CD4-positive, alpha-beta memory T cell (primary cell): ENCODE measurements at regions not wholly inside any gene's neighbourhood (a gene's known extent, or its start where the extent isn't known, plus 50 kb on each side); places are given as distances from the start of the nearest gene placed in this dataset.

Experiments used
- CTCF ChIA-PET: fragments of 350-600 bp; sonication (Branson Sonifier 250); formaldehyde crosslinking; loops from one replicate; lab custom pipeline; 2021; ENCODE audit warnings: inconsistent platforms; ENCODE audit not compliant: partially characterized antibody; lab: Charles Lee
- POLR2A ChIA-PET: fragments of 350-600 bp; sonication (Branson Sonifier 250); formaldehyde crosslinking; loops from one replicate; lab custom pipeline; 2021; ENCODE audit not compliant: partially characterized antibody; lab: Charles Lee
- DNase-seq, 5 donors: peaks; one replicate each; pipeline versions ENCODE4 v3.0.0 to v3.0.0-alpha.2; 2020 to 2022; ENCODE audit warnings: mixed read lengths in 1 of 5
- H3K27ac ChIP-seq: one replicate; pipeline ENCODE4 v1.7.0; 2013; ENCODE audit warnings: low read depth, low read length
- H3K27me3 ChIP-seq: 2 replicates; pipeline ENCODE4 v1.7.0; 2013; ENCODE audit warnings: mild to moderate bottlenecking, low read length, moderate library complexity; ENCODE audit not compliant: insufficient read depth
- H3K36me3 ChIP-seq: 2 replicates; pipeline ENCODE4 v1.7.0; 2013; ENCODE audit warnings: mild to moderate bottlenecking, low read length, moderate library complexity; ENCODE audit not compliant: insufficient read depth
- H3K4me1 ChIP-seq: 2 replicates; pipeline ENCODE4 v1.7.0; 2013; ENCODE audit warnings: mild to moderate bottlenecking, low read length, moderate library complexity; ENCODE audit not compliant: insufficient read depth
- H3K4me3 ChIP-seq, 2 donors: one replicate each; pipeline ENCODE4 v1.7.0; 2013; ENCODE audit warnings: low read length in 2 of 2, mild to moderate bottlenecking in 1 of 2
- H3K9me3 ChIP-seq, 2 donors: one replicate each; pipeline ENCODE4 v1.7.0; 2013; ENCODE audit warnings: low read length in 2 of 2, control low read depth in 1 of 2; ENCODE audit not compliant: control insufficient read depth in 1 of 2
- H3K27ac Mint-ChIP-seq, 7 donors: one replicate each; pipeline ENCODE4 v1.8.0; 2020 to 2021; ENCODE audit warnings: mixed read lengths in 7 of 7, mild to moderate bottlenecking in 6 of 7, inconsistent platforms in 3 of 7, moderate library complexity in 3 of 7
- H3K27me3 Mint-ChIP-seq, 2 donors: one replicate each; pipeline ENCODE4 v1.8.0; 2020 to 2021; ENCODE audit warnings: mixed read lengths in 2 of 2
- H3K36me3 Mint-ChIP-seq, 2 donors: one replicate each; pipeline ENCODE4 v1.8.0; 2020 to 2021; ENCODE audit warnings: mixed read lengths in 2 of 2, inconsistent platforms in 1 of 2, mild to moderate bottlenecking in 1 of 2
- H3K4me1 Mint-ChIP-seq, 4 donors: one replicate each; pipeline ENCODE4 v1.8.0; 2020 to 2021; ENCODE audit warnings: mixed read lengths in 4 of 4, mild to moderate bottlenecking in 1 of 4
- H3K4me3 Mint-ChIP-seq, 8 donors: one replicate each; pipeline ENCODE4 v1.8.0; 2020 to 2021; ENCODE audit warnings: mixed read lengths in 8 of 8, mild to moderate bottlenecking in 7 of 8, moderate library complexity in 6 of 8, inconsistent platforms in 3 of 8
- H3K9me3 Mint-ChIP-seq, 8 donors: one replicate each; pipeline ENCODE4 v1.8.0; 2020 to 2021; ENCODE audit warnings: mixed read lengths in 8 of 8, mild to moderate bottlenecking in 5 of 8, inconsistent platforms in 3 of 8, moderate library complexity in 1 of 8
- intact Hi-C: fragments of 100-400 bp; cut with micrococcal nuclease; formaldehyde crosslinking; loops from one replicate; pipeline ENCODE4 v1.15.1; 2023

GRCh38 chr12:3991798-3992580 lies 118.8 kb upstream of the PARP11 start:
- Mint-ChIP-seq H3K4me3 (no peak overlapping the region), H3K36me3 (no peaks in the 10 kb centered on the region), H3K27ac (peak overlapping the region in 2 of 7 donors; percentile 27 to 34), H3K9me3 (peaks cover 0 to 7% (median 0%) of the 10 kb centered on the region in 8 donors), H3K4me1 (peaks cover 20 to 40% (median 31%) of the 10 kb centered on the region in 4 donors), H3K27me3 (peaks cover 0 to 3% of the 10 kb centered on the region in 2 donors)
- Histone ChIP-seq H3K27me3 (no peaks in the 10 kb centered on the region), H3K9me3 (no peaks in the 10 kb centered on the region), H3K4me1 (peaks cover 24% of the 10 kb centered on the region), H3K4me3 (no peak overlapping the region), H3K27ac (no peak overlapping the region), H3K36me3 (no peaks in the 10 kb centered on the region)
- no peak for DNase-seq
- intact Hi-C loops, result loop anchor here (10.0 kb wide), 1 partner anchor 533 kb away; no protein-coding TSS in a partner anchor
- POLR2A ChIA-PET, result interaction anchor here (1.2 to 8.6 kb wide), 3 partner anchors 95 to 282 kb away, joined by 4 to 62 read pairs (median 48); partner anchors contain the start of gene CCND2
- CTCF ChIA-PET, result interaction anchor here (0.6 to 16.8 kb wide), 9 partner anchors 8 to 288 kb away, joined by 3 to 217 read pairs (median 5); no protein-coding TSS in a partner anchor

DNA sequence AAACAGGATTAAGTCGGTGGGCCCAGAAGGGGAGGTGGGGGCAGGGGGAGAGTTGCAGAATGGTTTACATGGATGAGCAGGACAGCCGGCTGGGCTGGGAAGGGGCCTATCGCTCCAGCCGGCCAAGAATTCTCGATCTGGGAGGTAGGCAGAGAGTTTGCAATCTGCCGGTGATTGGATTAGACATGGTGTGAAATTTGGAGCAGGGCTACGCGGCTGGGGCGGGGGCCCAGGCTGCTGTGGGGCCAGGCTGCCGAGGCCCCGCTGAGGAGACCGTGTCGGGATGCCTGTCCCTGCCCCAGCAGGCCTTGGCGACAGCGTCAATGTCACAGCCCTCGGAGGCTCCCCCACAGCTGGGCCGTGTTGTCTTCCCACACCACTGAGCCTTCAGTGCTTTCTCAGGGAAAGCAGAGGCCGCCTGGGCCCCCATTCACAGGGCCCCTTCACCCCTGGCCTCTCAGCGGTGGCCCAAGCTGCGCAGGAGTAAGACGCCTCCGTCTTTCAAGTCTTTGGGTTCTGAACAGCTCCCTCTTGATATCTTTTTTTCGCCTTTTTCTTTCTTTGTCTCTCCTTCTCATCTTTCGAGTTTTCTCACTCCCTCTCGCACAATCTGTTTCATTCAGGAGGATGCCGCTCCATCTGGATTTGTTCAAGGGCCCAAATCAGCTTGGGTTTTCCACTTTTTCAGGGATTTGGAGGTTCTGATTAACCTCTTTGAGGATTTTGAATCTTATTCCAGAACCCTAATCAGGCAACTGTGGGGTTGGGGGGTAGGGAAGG lies 117.5 kb upstream of the PARP11 start:
- no peak for DNase-seq
- Histone ChIP-seq H3K4me3 (no peak overlapping the region), H3K4me1 (peaks cover 24% of the 10 kb centered on the region), H3K27me3 (no peaks in the 10 kb centered on the region), H3K27ac (no peak overlapping the region), H3K36me3 (no peaks in the 10 kb centered on the region), H3K9me3 (no peaks in the 10 kb centered on the region)
- POLR2A ChIA-PET, result interaction anchor here (1.0 to 8.6 kb wide), 5 partner anchors 17 to 283 kb away, joined by 3 to 62 read pairs (median 28); partner anchors contain the start of gene CCND2
- intact Hi-C loops, result loop anchor here (10.0 kb wide), 1 partner anchor 534 kb away; no protein-coding TSS in a partner anchor
- CTCF ChIA-PET, result interaction anchor here (1.1 to 16.8 kb wide), 8 partner anchors 8 to 289 kb away, joined by 3 to 217 read pairs (median 42); no protein-coding TSS in a partner anchor
- Mint-ChIP-seq H3K27me3 (peaks cover 0 to 3% of the 10 kb centered on the region in 2 donors), H3K36me3 (no peaks in the 10 kb centered on the region), H3K4me3 (no peak overlapping the region), H3K27ac (peak overlapping the region in 2 of 7 donors; percentile 20 to 78), H3K9me3 (no peaks in the 10 kb centered on the region), H3K4me1 (peaks cover 18 to 34% (median 26%) of the 10 kb centered on the region in 4 donors)

DNA sequence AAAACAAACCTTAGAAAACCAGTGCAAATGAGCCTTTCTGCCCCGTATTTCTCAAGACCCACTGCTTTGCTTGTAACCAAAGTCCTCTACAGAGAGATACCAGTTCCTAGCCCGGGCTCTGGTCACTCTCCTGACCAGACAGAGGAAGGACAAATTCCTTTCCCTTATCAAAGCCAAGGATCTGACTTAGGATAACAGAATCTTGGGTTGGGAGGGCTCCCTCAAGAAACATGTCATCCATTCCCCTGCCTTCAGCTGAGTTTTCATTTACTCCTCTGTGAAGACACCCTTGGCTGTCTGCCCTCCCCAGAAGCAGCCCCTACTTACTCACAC lies 116.0 kb upstream of the PARP11 start:
- POLR2A ChIA-PET, result interaction anchor here (0.8 to 8.6 kb wide), 14 partner anchors 9 to 285 kb away, joined by 3 to 62 read pairs (median 6); partner anchors contain the start of genes CCND2 and PARP11
- no peak overlapping the region for H3K4me3 ChIP-seq
- peaks cover 24% of the 10 kb centered on the region for H3K4me1 ChIP-seq
- no peak for DNase-seq
- Mint-ChIP-seq H3K9me3 (no peaks in the 10 kb centered on the region), H3K27me3 (peaks cover 0 to 3% of the 10 kb centered on the region in 2 donors), H3K4me3 (peak overlapping the region in 6 of 8 donors; percentile 31 to 88 (median 70)), H3K36me3 (no peaks in the 10 kb centered on the region), H3K4me1 (peaks cover 18 to 33% (median 25%) of the 10 kb centered on the region in 4 donors), H3K27ac (peak overlapping the region; percentile 56 to 94 (median 90))
- intact Hi-C loops, result loop anchor here (2.0 kb wide), 1 partner anchor 14 kb away; no protein-coding TSS in a partner anchor
- H3K36me3 ChIP-seq, result no peaks in the 10 kb centered on the region
- CTCF ChIA-PET, result interaction anchor here (0.9 to 16.8 kb wide), 13 partner anchors 9 to 291 kb away, joined by 3 to 217 read pairs (median 6); no protein-coding TSS in a partner anchor
- no peaks in the 10 kb centered on the region for H3K9me3 ChIP-seq
- no peaks in the 10 kb centered on the region for H3K27me3 ChIP-seq
- peak overlapping the region; percentile 6 for H3K27ac ChIP-seq

DNA sequence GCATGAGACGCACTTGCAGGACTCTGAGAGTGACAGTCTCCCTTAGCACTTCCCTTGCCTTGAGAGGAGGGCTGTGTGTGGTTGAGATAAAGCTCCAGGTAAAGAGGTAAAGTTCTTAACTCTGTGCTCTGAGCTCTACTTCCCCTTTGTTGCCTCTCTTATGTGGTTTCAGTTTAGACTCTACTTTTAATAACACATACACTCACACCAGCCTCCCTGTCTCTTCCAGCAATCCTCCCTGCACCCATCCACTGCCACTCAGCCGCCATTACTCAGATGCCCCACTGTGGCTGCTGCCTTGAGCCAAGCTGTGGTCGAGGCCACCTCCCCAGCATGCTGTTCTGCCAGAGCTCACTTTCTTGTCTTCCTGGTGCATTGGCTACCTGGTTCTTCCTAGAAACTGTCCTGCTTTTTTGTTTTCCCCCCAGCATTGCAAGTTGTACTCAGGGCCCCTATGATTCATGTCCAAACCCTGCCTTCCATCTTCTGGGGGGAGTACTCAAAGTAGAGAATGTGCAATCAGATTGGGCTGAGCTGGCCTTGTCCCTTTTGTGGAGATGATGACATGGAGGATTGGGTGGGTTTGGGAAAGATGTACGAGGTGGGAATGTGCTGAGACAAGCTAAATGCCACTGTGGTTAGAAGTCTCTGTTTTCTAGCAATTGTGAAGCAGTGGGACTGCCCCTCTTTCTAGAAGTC lies 115.5 kb upstream of the PARP11 start:
- Histone ChIP-seq H3K9me3 (no peaks in the 10 kb centered on the region), H3K4me1 (peaks cover 24% of the 10 kb centered on the region), H3K4me3 (peak overlapping the region in 1 of 2 donors; percentile 2), H3K36me3 (no peaks in the 10 kb centered on the region), H3K27me3 (no peaks in the 10 kb centered on the region), H3K27ac (peak overlapping the region; percentile 6)
- Mint-ChIP-seq H3K27ac (peak overlapping the region; percentile 56 to 94 (median 90)), H3K27me3 (peaks cover 0 to 1% of the 10 kb centered on the region in 2 donors), H3K4me1 (peaks cover 18 to 33% (median 25%) of the 10 kb centered on the region in 4 donors), H3K36me3 (no peaks in the 10 kb centered on the region), H3K4me3 (peak overlapping the region in 7 of 8 donors; percentile 45 to 88 (median 66)), H3K9me3 (no peaks in the 10 kb centered on the region)
- intact Hi-C loops, result loop anchor here (2.0 kb wide), 1 partner anchor 14 kb away; no protein-coding TSS in a partner anchor
- POLR2A ChIA-PET, result interaction anchor here (0.7 to 8.6 kb wide), 24 partner anchors 10 to 295 kb away, joined by 3 to 62 read pairs (median 5); partner anchors contain the start of genes CCND2 and PARP11
- peak in 4 of 5 donors; percentile 40 to 50 (median 43) for DNase-seq
- CTCF ChIA-PET, result interaction anchor here (0.8 to 16.8 kb wide), 15 partner anchors 10 to 291 kb away, joined by 3 to 217 read pairs (median 6); no protein-coding TSS in a partner anchor

GRCh38 chr12:3987571-3987970 lies 114.4 kb upstream of the PARP11 start:
- DNase-seq, result no peak
- Mint-ChIP-seq H3K4me3 (peak overlapping the region in 1 of 8 donors; percentile 43), H3K27ac (peak overlapping the region in 4 of 7 donors; percentile 4 to 86 (median 63)), H3K4me1 (peaks cover 18 to 33% (median 25%) of the 10 kb centered on the region in 4 donors), H3K36me3 (no peaks in the 10 kb centered on the region), H3K9me3 (peaks cover 0 to 5% (median under 1%) of the 10 kb centered on the region in 8 donors), H3K27me3 (no peaks in the 10 kb centered on the region)
- POLR2A ChIA-PET, result interaction anchor here (0.9 to 8.6 kb wide), 19 partner anchors 9 to 286 kb away, joined by 3 to 62 read pairs (median 5); partner anchors contain the start of gene CCND2
- Histone ChIP-seq H3K4me3 (no peak overlapping the region), H3K9me3 (no peaks in the 10 kb centered on the region), H3K27ac (no peak overlapping the region), H3K36me3 (no peaks in the 10 kb centered on the region), H3K27me3 (no peaks in the 10 kb centered on the region), H3K4me1 (peaks cover 24% of the 10 kb centered on the region)
- CTCF ChIA-PET, result interaction anchor here (0.8 to 16.8 kb wide), 9 partner anchors 9 to 292 kb away, joined by 3 to 217 read pairs (median 10); no protein-coding TSS in a partner anchor
- intact Hi-C loops, result no loop called here
